SH-SY5Y (cell line): ENCODE measurements at regions not wholly inside any gene's neighbourhood (a gene's known extent, or its start where the extent isn't known, plus 50 kb on each side); places are given as distances from the start of the nearest gene placed in this dataset.

ENCODE experiments used
- GATA2 ChIP-seq: IDR thresholded peaks from 2 replicates; pipeline ENCODE4 v1.6.1; 2011; ENCODE audit warnings: mild to moderate bottlenecking, low read depth, low read length
- GATA3 ChIP-seq: IDR thresholded peaks from 2 replicates; pipeline ENCODE4 v1.6.1; 2011; ENCODE audit warnings: low read depth, mild to moderate bottlenecking, low read length, moderate library complexity

GRCh38 chr2:234156326-234156725, 105.8 kb downstream of the SPP2 start:
- no peak for TF ChIP-seq GATA2
- TF ChIP-seq GATA3, result no peak

DNA sequence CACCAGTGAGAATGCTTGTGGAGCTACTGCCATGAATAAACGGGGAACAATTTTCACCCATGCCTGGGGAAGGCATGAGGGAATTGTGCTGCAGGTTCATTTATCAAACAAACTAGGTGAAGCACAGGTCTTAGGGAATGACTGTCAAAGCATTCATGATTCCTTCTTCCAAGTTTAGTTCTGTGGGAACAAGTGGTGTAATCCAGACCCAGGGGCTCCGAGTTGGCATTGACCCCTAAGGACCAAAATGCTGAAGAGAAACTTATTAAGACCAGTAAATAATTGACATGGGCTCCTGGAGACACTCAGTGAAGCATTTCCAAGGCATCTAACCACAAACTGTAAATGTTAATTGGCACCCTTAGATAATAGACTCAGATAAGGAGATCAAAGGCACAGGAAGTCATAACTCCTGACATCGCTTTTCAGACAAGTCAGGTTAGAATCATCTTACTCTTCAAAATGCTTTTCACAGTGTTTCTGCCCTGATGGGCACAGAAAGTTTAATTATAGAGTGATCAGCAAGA, 96.9 kb downstream of the SPP2 start:
- TF ChIP-seq GATA2, result no peak
- TF ChIP-seq GATA3, result no peak

GRCh38 chr2:234146087-234146826, 95.8 kb downstream of the SPP2 start:
- TF ChIP-seq GATA2 (no peak), GATA3 (no peak)

DNA sequence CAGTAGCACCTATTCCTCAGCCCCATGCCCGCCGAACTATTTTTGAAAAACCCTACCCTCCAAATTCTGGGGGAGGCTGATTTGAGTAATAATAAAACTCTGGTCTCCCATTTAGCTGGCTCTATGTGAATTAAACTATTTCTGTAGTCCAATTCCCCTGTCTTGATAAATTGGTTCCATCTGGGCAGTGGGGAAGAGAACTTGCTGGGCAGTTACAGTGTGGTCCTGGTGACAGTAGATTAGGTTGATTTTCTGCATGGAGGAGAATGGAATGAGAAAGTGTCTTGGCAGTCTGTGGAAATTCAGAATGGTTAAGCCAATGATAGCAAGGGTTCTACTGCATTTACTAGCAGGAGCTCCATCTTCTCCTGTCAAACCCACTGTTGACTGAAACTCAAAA, 95.0 kb downstream of the SPP2 start:
- TF ChIP-seq GATA2 (no peak), GATA3 (no peak)

- no peak for TF ChIP-seq GATA3
- TF ChIP-seq GATA2, result no peak
These were observed 94.6 kb downstream of the SPP2 start for GRCh38 chr2:234145057-234145456.

DNA sequence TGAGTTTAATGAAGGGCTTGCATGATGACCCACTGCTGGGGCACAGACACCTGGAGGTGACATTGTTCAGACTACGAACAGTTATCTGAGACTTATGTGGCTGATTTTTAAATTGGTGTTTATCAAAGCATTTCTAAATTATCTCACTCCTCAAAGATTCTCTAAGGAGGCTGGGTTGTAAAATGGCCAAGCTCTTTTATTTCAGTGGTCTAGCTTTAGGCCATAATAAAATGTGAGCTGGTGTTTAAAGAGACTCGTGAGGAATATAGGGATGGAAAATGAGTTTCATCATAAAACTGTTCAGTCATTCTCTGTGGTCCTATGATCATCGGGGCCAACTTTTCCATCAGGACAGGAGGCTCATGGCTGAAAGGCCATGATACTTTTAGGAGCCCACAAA, 93.4 kb downstream of the SPP2 start:
- TF ChIP-seq GATA3 (no peak), GATA2 (no peak)

DNA sequence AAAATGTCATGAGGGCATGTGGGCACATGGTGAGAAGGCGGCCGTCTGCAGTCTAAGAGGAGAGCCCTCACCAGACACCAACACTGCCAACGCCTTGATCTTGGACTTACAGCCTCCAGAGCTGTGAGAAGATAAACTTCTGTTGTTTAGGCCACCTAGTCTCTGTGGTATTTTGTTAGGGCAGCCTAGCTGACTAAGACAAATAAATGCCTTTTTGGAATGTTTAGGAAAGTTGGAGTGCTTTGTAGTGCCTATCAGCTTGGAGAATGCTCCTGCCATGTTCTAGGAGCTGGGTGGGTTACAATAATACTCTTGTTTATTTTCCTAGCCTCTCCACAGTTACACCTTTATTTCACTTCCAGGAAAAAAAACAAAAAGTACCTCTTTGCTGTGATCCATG, 92.0 kb downstream of the SPP2 start:
- TF ChIP-seq GATA3 (no peak), GATA2 (no peak)

DNA sequence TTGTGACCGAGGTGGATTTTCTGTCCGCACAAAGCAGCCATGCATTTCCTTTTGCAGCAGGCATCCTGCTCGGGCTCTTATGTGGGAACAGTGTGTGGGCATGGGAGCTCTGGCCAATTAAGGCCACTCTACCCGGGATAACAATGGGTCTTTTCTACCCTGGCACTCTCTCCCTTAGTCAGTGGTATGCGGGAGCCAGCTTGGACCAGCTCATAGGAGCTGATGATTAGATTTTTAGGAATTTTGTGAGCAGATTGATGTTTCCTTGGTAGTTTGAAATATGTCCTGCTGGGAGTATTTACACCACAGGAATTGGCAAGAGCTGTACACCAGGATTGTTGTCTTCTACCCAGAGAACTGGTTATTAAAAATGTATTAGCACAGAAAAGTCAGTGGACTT, 89.3 kb downstream of the SPP2 start:
- no peak for TF ChIP-seq GATA2
- TF ChIP-seq GATA3, result no peak

GRCh38 chr2:234138836-234139235, 88.3 kb downstream of the SPP2 start:
- TF ChIP-seq GATA2, result no peak
- no peak for TF ChIP-seq GATA3

DNA sequence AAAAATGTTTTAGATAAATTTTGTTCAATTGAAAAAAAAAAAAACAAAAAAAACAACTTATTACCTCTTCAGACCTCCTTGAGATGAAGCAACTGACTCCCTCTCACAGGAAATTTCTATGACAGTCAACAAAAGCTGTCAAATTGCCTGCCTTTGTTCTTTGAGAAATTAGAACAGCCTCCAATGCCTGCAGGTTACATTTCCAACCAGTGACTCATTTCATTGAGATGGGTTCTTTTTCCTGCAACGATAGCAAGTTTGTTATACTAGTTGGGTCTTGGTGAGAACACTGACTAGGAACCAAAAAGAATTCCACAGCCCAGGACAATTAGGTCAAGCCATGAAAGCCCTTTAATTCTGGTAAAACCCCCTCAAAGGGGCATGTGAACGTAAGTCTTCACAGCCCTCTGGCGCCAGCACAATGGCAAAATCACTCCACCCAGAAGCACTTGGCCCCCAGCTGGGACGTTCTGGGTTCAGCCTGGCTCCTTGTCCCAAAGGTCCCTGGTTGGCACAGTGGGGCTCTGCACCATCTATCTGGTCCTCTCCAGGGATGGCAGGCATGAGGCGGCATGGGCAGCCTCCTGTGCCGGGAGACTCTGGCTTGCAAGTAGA, 87.0 kb downstream of the SPP2 start:
- TF ChIP-seq GATA3 (no peak), GATA2 (no peak)

DNA sequence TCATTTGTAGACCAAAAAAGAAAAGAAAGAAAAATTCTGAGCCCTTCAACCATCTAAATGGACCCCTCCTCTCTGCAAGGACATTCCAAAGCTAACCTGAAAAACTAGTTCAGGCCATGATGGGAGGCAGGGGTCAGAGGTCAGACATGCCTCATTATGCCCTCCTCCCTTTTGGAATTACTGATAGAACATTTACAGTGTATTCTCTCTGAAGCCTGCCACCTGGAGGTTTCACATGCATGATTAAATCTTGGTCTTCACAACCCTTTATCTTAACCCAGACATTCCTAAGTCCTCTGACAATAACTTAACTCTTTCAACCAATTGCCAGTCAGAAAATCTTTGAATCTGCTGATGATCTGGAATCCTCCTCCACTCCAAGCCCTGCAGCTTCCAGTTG, 86.0 kb downstream of the SPP2 start:
- TF ChIP-seq GATA3 (no peak), GATA2 (no peak)

DNA sequence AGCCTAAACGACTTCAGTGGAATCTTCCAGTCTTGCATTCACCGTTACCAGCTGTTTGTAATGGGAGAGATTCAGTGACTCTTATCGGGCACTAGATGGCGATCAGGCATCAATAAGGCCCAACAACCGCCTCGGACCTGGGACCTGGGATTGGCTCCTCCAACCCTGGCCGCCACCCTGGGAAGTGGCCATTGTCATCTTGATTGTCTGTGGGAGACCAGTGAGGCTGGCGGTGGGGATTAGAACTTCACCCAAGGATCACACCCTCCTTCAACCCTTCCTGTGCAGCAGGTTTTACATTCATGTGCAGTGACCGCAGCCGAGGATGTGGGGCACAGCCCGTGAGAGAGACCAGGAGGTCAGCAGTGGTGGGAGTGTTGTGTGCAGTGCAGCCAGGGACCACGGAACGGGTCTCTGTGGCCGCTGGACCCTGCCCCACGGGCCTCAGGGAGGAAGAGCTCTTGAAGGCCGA, 85.3 kb downstream of the SPP2 start:
- TF ChIP-seq GATA2 (no peak), GATA3 (no peak)

DNA sequence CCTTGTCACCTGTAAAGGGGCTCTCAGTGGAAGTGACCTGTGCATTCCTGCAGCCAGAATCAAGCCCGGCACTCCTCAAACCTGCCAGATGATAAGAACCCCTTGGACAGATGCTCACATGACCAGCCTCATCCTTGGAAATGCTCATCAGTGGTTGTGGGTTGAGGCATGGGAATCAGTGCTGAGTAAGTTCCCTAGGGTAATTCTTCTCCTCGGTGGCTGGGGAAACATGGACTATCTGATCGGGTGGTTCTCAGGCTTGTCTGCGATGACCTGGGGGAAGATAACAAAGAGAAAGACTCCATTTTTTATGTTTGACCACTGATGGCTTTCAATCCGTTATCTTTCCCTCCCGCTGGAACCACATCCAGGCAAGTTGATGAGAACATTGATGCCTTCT, 84.0 kb downstream of the SPP2 start:
- TF ChIP-seq GATA3 (no peak), GATA2 (no peak)

DNA sequence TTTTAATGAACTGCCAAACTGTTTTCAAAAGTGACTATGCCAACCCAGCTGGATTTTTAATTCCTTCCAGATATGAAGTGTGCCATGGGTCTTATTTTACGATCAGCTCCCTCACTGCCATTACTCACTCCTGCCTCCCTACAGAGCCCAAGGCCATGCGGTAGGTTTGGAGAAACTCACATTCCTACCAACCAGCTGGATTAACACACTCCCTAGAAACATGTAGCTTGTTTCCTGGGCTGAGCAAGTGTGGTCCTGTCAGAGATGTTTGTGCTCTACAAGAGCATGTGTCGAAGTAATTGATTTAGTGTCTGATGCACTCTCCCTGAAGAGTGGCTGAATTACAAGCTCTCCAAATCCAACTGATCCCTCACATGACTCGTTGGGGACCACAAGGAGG, 82.5 kb downstream of the SPP2 start:
- TF ChIP-seq GATA2 (no peak), GATA3 (no peak)

GRCh38 chr2:234130777-234131181, 80.3 kb downstream of the SPP2 start:
- TF ChIP-seq GATA2, result no peak
- no peak for TF ChIP-seq GATA3

DNA sequence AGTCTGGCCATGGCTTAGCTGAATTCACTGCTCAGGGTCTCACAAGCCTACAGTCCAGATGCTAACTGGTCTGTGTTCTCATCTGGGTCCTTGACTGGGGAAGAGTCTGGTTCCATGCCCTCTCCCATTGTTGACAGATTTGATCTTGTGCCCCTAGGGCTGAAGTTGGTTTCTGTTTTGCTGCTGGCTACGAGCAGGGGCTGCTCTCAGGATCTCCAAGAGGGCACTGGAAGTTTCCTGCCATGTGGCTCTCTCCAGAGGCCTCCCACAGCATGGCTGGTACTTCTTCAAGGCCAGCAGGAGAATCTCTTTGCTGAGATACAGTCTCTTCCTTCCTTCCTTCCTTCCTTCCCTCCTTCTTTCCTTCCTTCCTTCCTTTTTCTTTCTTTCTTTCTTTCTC, 78.1 kb downstream of the SPP2 start:
- TF ChIP-seq GATA2 (no peak), GATA3 (no peak)
